Panc1 (cell line): ENCODE measurements at regions not wholly inside any gene's neighbourhood (a gene's known extent, or its start where the extent isn't known, plus 50 kb on each side); places are given as distances from the start of the nearest gene placed in this dataset.

Source experiments
- ATAC-seq: fragments of 200-7000 bp; cut with Tn5 transposase; 2 replicates; pipeline ENCODE4 v1.9.1; 2020; ENCODE audit warnings: mild to moderate bottlenecking, moderate library complexity
- BruUV-seq: library from RNA; stranded (reverse); fragments of 400-500 nt; replicated peaks from 2 replicates; lab custom pipeline; 2021; lab: Mats Ljungman, UMichigan
- CTCF ChIA-PET: fragments of 300-600 bp; sonication (Branson Sonifier 250); formaldehyde crosslinking; loops from one replicate; lab custom pipeline; 2022; ENCODE audit warnings: antibody characterized with exemption; lab: Charles Lee
- POLR2A ChIA-PET: fragments of 300-600 bp; sonication (Branson Sonifier 250); formaldehyde crosslinking; loops from one replicate; lab custom pipeline; 2022; ENCODE audit warnings: antibody characterized with exemption; lab: Charles Lee
- DNase-seq: peaks from one replicate; pipeline ENCODE4 v3.0.0-alpha.2; 2010; ENCODE audit warnings: low read depth, low spot score
- H3K27ac ChIP-seq: 2 replicates; pipeline ENCODE4 v1.5.1; 2011; ENCODE audit warnings: mild to moderate bottlenecking, low read length, inconsistent platforms
- H3K27me3 ChIP-seq: fragments of 200-500 bp; sonication (Bioruptor generic); 2 replicates; pipeline ENCODE4 v1.6.0; 2014; ENCODE audit warnings: low read length, inconsistent platforms; ENCODE audit not compliant: control insufficient read depth, insufficient read depth
- H3K36me3 ChIP-seq: fragments of 200-500 bp; sonication (Bioruptor generic); 2 replicates; pipeline ENCODE4 v1.5.1; 2014; ENCODE audit warnings: inconsistent platforms, mild to moderate bottlenecking, low read length, moderate library complexity; ENCODE audit not compliant: control insufficient read depth, insufficient read depth
- H3K4me1 ChIP-seq: 2 replicates; pipeline ENCODE4 v1.5.1; 2011; ENCODE audit warnings: inconsistent platforms, mild to moderate bottlenecking, low read length, moderate library complexity; ENCODE audit not compliant: control insufficient read depth, insufficient read depth
- H3K4me3 ChIP-seq, 2 experiments: 2 replicates each; pipeline ENCODE4 v1.5.1; 2011 to 2012; ENCODE audit warnings: low read depth in 2 of 2, low read length in 2 of 2, mild to moderate bottlenecking in 2 of 2, inconsistent platforms in 1 of 2, moderate library complexity in 1 of 2
- H3K9me3 ChIP-seq: fragments of 200-500 bp; sonication (Bioruptor generic); 2 replicates; pipeline ENCODE4 v1.5.1; 2014; ENCODE audit warnings: low read depth, mild to moderate bottlenecking, inconsistent platforms, low read length, moderate library complexity; ENCODE audit not compliant: control insufficient read depth, insufficient read depth
- POLR2AphosphoS5 ChIP-seq: IDR thresholded peaks from 2 replicates; pipeline ENCODE4 v1.6.1; 2012; ENCODE audit warnings: mild to moderate bottlenecking, low read depth, low read length, moderate library complexity
- SIN3A ChIP-seq: IDR thresholded peaks from 2 replicates; pipeline ENCODE4 v1.6.1; 2012; ENCODE audit warnings: low read depth, mild to moderate bottlenecking, low read length, moderate library complexity, borderline replicate concordance; ENCODE audit not compliant: insufficient read depth
- TCF7L2 ChIP-seq: IDR thresholded peaks from 2 replicates; pipeline ENCODE4 v1.6.1; 2011; ENCODE audit warnings: mild to moderate bottlenecking, low read depth, low read length, inconsistent platforms
- in situ Hi-C: cut with HindIII; loops from 2 replicates; pipeline ENCODE4 v1.10.0; 2016; ENCODE audit warnings: low sequenced_read_pairs, low pct_unique_long_range_greater_than_20kb
- intact Hi-C: fragments of 100-400 bp; cut with micrococcal nuclease; formaldehyde crosslinking; loops from one replicate; pipeline ENCODE4 v1.10.0; 2022; ENCODE audit not compliant: unreplicated experiment
- TF ChIP-seq, protein P1 (sequence below): fragments of 450-650 bp; IDR thresholded peaks from 2 replicates; pipeline ENCODE4 v1.5.1; 2017; ENCODE audit warnings: mild to moderate bottlenecking
- TF ChIP-seq, protein P2 (sequence below), 2 experiments: IDR thresholded peaks; 2 replicates each; pipeline ENCODE4 v1.6.1; 2011 to 2012; ENCODE audit warnings: low read depth in 2 of 2, control low read depth in 1 of 2, low read length in 1 of 2, mild to moderate bottlenecking in 1 of 2, moderate library complexity in 1 of 2; ENCODE audit not compliant: insufficient read depth in 1 of 2

DNA sequence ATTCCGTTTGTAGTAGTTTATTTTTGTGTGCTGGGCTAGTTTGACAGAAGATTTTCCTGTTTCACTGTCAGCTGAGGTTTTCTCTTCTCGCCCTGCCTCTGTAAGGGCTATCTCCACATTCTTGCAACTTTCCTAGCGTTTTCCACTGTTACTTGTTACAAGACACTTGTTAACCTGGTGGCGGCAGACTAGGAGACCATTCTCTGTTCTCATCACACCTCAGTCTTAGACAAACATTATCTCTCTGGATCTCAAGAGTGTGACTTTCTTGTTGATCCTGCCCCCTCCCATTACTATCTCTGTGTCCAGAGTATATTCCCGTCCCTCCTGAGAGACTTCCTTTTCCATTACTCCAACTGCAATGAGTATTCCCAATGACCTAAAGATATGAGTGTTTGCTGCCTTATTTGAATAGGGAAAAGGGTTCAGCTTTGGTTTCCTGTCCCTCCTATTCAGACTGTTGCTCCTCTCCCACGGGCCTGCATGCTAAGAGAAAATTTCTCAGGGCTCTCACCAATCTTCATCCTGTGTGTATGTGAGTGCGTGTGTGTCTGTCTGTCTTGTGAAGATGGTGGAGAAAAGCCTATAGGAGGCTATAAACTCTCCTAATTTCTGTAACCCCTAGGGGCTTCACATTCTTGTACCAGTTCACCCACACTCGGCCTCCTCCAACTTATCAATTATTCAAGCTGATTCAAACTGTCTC, 722.4 kb upstream of the POT1 start:
- ATAC-seq (no peak), DNase-seq (no peak)
- Histone ChIP-seq H3K4me1 (no peaks in the 10 kb centered on the region), H3K36me3 (no peaks in the 10 kb centered on the region), H3K4me3 (no peak overlapping the region), H3K27ac (no peak overlapping the region), H3K27me3 (no peaks in the 10 kb centered on the region), H3K9me3 (no peaks in the 10 kb centered on the region)
- ChIA-PET POLR2A (no interaction called here), CTCF (no interaction called here)
- TF ChIP-seq, protein P1, sequence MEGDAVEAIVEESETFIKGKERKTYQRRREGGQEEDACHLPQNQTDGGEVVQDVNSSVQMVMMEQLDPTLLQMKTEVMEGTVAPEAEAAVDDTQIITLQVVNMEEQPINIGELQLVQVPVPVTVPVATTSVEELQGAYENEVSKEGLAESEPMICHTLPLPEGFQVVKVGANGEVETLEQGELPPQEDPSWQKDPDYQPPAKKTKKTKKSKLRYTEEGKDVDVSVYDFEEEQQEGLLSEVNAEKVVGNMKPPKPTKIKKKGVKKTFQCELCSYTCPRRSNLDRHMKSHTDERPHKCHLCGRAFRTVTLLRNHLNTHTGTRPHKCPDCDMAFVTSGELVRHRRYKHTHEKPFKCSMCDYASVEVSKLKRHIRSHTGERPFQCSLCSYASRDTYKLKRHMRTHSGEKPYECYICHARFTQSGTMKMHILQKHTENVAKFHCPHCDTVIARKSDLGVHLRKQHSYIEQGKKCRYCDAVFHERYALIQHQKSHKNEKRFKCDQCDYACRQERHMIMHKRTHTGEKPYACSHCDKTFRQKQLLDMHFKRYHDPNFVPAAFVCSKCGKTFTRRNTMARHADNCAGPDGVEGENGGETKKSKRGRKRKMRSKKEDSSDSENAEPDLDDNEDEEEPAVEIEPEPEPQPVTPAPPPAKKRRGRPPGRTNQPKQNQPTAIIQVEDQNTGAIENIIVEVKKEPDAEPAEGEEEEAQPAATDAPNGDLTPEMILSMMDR: no peak
- no peak for TF ChIP-seq SIN3A
- TF ChIP-seq, protein P2, sequence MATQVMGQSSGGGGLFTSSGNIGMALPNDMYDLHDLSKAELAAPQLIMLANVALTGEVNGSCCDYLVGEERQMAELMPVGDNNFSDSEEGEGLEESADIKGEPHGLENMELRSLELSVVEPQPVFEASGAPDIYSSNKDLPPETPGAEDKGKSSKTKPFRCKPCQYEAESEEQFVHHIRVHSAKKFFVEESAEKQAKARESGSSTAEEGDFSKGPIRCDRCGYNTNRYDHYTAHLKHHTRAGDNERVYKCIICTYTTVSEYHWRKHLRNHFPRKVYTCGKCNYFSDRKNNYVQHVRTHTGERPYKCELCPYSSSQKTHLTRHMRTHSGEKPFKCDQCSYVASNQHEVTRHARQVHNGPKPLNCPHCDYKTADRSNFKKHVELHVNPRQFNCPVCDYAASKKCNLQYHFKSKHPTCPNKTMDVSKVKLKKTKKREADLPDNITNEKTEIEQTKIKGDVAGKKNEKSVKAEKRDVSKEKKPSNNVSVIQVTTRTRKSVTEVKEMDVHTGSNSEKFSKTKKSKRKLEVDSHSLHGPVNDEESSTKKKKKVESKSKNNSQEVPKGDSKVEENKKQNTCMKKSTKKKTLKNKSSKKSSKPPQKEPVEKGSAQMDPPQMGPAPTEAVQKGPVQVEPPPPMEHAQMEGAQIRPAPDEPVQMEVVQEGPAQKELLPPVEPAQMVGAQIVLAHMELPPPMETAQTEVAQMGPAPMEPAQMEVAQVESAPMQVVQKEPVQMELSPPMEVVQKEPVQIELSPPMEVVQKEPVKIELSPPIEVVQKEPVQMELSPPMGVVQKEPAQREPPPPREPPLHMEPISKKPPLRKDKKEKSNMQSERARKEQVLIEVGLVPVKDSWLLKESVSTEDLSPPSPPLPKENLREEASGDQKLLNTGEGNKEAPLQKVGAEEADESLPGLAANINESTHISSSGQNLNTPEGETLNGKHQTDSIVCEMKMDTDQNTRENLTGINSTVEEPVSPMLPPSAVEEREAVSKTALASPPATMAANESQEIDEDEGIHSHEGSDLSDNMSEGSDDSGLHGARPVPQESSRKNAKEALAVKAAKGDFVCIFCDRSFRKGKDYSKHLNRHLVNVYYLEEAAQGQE (IDR thresholded peaks at IDR 0.05; ENCODE audit: insufficient read depth in 1 of 2, low read depth in 2 of 2, low read length in 1 of 2): no peak
- no peak for TF ChIP-seq TCF7L2
- TF ChIP-seq POLR2AphosphoS5: no peak
- intact Hi-C loops: no loop called here
- in situ Hi-C loops: no loop called here
- no TSS peak for BruUV-seq

DNA sequence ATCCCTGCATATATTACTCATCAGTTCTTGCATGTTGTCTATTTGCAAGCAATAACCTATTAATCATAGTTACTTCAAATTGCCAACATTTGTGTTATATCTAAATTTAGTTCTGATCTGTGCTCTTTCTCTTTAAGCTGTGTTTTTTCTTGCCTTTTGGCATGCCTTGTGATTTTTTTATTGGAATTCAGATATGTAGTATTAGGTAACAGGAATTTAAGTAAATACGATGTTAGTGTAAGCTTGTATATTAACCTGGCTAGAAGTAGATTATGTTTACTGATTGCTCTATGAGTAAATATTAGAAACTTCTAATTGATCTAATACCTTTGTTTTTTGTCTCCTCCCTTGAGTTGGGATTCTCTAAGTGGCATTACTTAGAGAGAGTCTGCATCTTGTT, 718.9 kb upstream of the POT1 start:
- Histone ChIP-seq H3K36me3 (no peaks in the 10 kb centered on the region), H3K4me3 (no peak overlapping the region), H3K4me1 (no peaks in the 10 kb centered on the region), H3K9me3 (no peaks in the 10 kb centered on the region), H3K27ac (no peak overlapping the region), H3K27me3 (no peaks in the 10 kb centered on the region)
- ChIA-PET POLR2A (no interaction called here), CTCF (no interaction called here)
- no peak for ATAC-seq
- in situ Hi-C loops (no loop called here), intact Hi-C loops (no loop called here)
- no peak for TF ChIP-seq POLR2AphosphoS5
- no peak for TF ChIP-seq TCF7L2
- TF ChIP-seq, protein P2 (IDR thresholded peaks at IDR 0.05; ENCODE audit: insufficient read depth in 1 of 2, low read depth in 2 of 2, low read length in 1 of 2): no peak
- TF ChIP-seq SIN3A: no peak
- TF ChIP-seq, protein P1: no peak
- DNase-seq: no peak
- no TSS peak for BruUV-seq
